Hepatocyte (in vitro differentiated cells): ENCODE measurements at regions not wholly inside any gene's neighbourhood (a gene's known extent, or its start where the extent isn't known, plus 50 kb on each side); places are given as distances from the start of the nearest gene placed in this dataset.

Experiments
- DNase-seq: peaks from one replicate; pipeline ENCODE4 v3.0.0-alpha.2; 2016; ENCODE audit warnings: low spot score
- H2AFZ ChIP-seq: fragments of 200-600 bp; sonication (generic); 2 replicates; pipeline ENCODE4 v1.6.0; 2016; ENCODE audit warnings: antibody characterized with exemption, mild to moderate bottlenecking
- H3K27ac ChIP-seq: fragments of 200-600 bp; sonication (generic); 2 replicates; pipeline ENCODE4 v1.5.1; 2016; ENCODE audit warnings: mild to moderate bottlenecking
- H3K27me3 ChIP-seq: fragments of 200-600 bp; sonication (generic); 2 replicates; pipeline ENCODE4 v1.6.1; 2016
- H3K36me3 ChIP-seq: fragments of 200-600 bp; sonication (generic); replicated peaks from 2 replicates; pipeline ENCODE4 v1.5.1; 2016; ENCODE audit warnings: low read depth; ENCODE audit not compliant: insufficient read depth
- H3K4me1 ChIP-seq: fragments of 200-600 bp; sonication (generic); 2 replicates; pipeline ENCODE4 v1.5.1; 2016; ENCODE audit warnings: mild to moderate bottlenecking, moderate library complexity; ENCODE audit not compliant: insufficient read depth
- H3K4me2 ChIP-seq: fragments of 200-600 bp; sonication (generic); 2 replicates; pipeline ENCODE4 v1.6.0; 2016
- H3K4me3 ChIP-seq: fragments of 200-600 bp; sonication (generic); 2 replicates; pipeline ENCODE4 v1.5.1; 2016; ENCODE audit warnings: mild to moderate bottlenecking
- H3K79me2 ChIP-seq: fragments of 200-600 bp; sonication (generic); 2 replicates; pipeline ENCODE4 v1.6.0; 2017; ENCODE audit warnings: mild to moderate bottlenecking
- H3K9me2 ChIP-seq: fragments of 200-600 bp; sonication (generic); replicated peaks from 2 replicates; pipeline ENCODE4 v1.6.0; 2017; ENCODE audit warnings: mild to moderate bottlenecking; ENCODE audit not compliant: insufficient read depth
- H3K9me3 ChIP-seq: fragments of 200-600 bp; sonication (generic); 2 replicates; pipeline ENCODE4 v1.5.1; 2016; ENCODE audit warnings: low read depth, mild to moderate bottlenecking
- H4K20me1 ChIP-seq: fragments of 200-600 bp; sonication (generic); 2 replicates; pipeline ENCODE4 v1.6.0; 2016; ENCODE audit warnings: mild to moderate bottlenecking; ENCODE audit not compliant: insufficient read depth, poor library complexity, severe bottlenecking
- EZH2 ChIP-seq: fragments of 200-600 bp; sonication (generic); IDR thresholded peaks from 2 replicates; pipeline ENCODE4 v1.6.1; 2016; ENCODE audit warnings: antibody characterized with exemption, mild to moderate bottlenecking, borderline replicate concordance
- EZH2phosphoT487 ChIP-seq: fragments of 200-600 bp; sonication (generic); IDR thresholded peaks from one replicate; pipeline ENCODE4 v1.6.1; 2018; ENCODE audit warnings: antibody characterized with exemption, mild to moderate bottlenecking, low read depth, moderate library complexity; ENCODE audit not compliant: unreplicated experiment, severe bottlenecking
- WGBS: methylation state at CpG from one replicate; pipeline ENCODE4 v1.1.6; 2016; ENCODE audit warnings: low lambda C conversion rate; ENCODE audit errors: missing lambda C conversion rate; 5-methylcytosine and 5-hydroxymethylcytosine counted together
- TF ChIP-seq, protein P1 (sequence below): fragments of 200-600 bp; sonication (generic); IDR thresholded peaks from 2 replicates; pipeline ENCODE4 v1.5.1; 2016; ENCODE audit warnings: antibody characterized with exemption, mild to moderate bottlenecking; ENCODE audit not compliant: poor library complexity

DNA sequence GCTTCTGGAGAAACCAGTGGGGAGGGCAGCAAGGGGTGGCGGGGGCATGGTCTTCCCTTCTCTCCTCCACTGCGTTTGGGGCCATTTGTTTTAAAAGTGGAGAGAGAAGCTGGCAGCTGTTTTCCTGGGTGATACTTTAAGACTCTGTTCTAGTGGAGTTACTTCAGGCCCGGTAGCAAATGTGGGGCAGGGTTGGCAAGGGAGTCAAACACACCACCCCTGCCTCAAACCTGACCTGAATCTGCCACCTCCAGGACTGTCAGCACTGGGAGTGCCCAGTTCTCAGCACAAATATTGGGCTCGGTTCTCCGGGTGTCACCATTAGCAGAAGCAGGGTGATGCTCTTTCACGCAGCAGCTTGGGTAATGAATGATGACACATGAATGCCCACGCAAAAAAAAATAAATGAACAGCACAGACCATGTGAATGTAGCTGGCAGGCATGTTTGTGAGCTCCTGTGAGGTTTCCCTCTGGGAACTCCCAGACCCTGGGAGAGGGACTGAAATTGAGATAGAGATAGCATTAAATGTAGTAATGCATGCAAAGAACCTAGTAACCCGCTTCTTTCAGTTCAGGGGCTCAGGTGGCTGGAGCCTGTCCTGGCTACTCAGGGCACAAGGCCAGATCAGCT lies 424.0 kb downstream of the MCTP2 start:
- Histone ChIP-seq H4K20me1 (no peaks in the 10 kb centered on the region), H3K9me2 (no peaks in the 10 kb centered on the region), H3K4me2 (no peak overlapping the region), H3K36me3 (no peaks in the 10 kb centered on the region), H3K27me3 (no peaks in the 10 kb centered on the region), H3K27ac (no peak overlapping the region), H3K4me1 (no peaks in the 10 kb centered on the region), H3K79me2 (no peaks in the 10 kb centered on the region), H3K4me3 (no peak overlapping the region), H3K9me3 (no peaks in the 10 kb centered on the region), H2AFZ (no peak overlapping the region)
- 100% methylated on average over 8 of the region's 8 CpGs for WGBS
- DNase-seq = no peak
- no peak for TF ChIP-seq EZH2phosphoT487
- TF ChIP-seq, protein P1, sequence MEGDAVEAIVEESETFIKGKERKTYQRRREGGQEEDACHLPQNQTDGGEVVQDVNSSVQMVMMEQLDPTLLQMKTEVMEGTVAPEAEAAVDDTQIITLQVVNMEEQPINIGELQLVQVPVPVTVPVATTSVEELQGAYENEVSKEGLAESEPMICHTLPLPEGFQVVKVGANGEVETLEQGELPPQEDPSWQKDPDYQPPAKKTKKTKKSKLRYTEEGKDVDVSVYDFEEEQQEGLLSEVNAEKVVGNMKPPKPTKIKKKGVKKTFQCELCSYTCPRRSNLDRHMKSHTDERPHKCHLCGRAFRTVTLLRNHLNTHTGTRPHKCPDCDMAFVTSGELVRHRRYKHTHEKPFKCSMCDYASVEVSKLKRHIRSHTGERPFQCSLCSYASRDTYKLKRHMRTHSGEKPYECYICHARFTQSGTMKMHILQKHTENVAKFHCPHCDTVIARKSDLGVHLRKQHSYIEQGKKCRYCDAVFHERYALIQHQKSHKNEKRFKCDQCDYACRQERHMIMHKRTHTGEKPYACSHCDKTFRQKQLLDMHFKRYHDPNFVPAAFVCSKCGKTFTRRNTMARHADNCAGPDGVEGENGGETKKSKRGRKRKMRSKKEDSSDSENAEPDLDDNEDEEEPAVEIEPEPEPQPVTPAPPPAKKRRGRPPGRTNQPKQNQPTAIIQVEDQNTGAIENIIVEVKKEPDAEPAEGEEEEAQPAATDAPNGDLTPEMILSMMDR = no peak
- TF ChIP-seq EZH2 = no peak

DNA sequence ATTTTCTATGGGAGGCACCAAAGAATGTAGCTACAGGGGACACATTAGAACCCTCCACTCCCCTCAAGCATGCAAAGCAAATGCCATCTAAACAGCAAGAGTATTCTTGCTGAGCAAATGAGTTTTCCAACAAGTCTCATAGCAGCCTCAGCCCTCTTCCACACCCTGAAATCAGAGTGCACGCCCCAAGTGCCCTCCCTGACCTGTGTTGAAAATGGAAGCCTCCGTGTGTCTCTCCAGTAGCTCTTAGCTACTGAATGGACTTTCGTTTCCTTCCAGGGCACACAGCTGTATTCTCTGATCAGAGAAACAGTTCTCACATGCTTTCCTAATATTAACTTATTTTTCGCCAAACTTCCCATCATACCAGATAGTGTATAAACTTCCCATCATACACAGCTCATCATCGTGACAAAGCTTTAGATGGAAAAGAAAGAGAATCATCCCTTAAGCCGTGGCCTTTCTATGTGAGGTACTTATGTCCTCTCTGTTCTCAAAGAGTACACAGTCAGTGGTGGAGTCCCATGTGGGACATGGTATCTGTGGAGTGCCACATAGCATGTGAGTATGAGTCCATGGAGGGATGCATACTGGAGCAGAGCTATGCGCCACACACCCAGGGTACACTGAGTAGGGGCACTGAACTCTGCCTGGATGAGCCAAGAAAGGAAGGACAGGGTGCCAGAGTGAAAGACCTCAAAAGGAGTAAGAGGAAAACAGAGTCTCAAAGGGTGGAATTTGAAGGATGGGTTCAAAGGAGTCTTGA lies 434.5 kb downstream of the MCTP2 start:
- no peaks in the 10 kb centered on the region for H3K27me3 ChIP-seq
- TF ChIP-seq EZH2 (no peak), EZH2phosphoT487 (no peak)
- TF ChIP-seq, protein P1 = no peak
- no peaks in the 10 kb centered on the region for H3K79me2 ChIP-seq
- no peak overlapping the region for H2AFZ ChIP-seq
- H3K4me3 ChIP-seq = no peak overlapping the region
- 86% methylated on average over 7 of the region's 7 CpGs for WGBS
- H3K36me3 ChIP-seq = no peaks in the 10 kb centered on the region
- no peak overlapping the region for H3K27ac ChIP-seq
- no peak for DNase-seq
- H3K4me1 ChIP-seq = no peaks in the 10 kb centered on the region
- H4K20me1 ChIP-seq = no peaks in the 10 kb centered on the region
- H3K9me2 ChIP-seq = no peaks in the 10 kb centered on the region
- no peaks in the 10 kb centered on the region for H3K9me3 ChIP-seq
- H3K4me2 ChIP-seq = no peak overlapping the region

DNA sequence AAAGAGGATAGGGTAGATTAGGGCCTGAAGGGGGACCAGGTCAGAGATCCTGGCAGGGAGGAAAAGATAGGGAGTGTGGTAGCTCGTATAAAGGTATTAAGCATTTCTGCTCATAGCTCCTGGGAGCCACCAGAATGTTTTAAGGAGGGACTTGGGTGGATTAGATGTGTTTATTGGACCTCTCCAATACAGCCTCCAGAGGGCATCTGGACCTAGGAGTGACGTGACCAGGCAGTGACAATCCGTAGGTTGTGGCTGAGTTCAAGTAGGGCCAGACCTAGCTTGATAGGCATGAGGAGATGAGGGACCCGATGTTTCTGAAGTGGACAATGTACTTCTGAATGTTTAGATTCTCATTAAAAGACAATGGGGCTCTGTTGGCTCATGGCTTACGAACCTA lies 435.2 kb downstream of the MCTP2 start:
- Histone ChIP-seq H3K36me3 (no peaks in the 10 kb centered on the region), H3K4me3 (no peak overlapping the region), H3K9me3 (no peaks in the 10 kb centered on the region), H3K9me2 (no peaks in the 10 kb centered on the region), H3K79me2 (no peaks in the 10 kb centered on the region), H2AFZ (no peak overlapping the region), H3K27me3 (no peaks in the 10 kb centered on the region), H3K27ac (no peak overlapping the region), H3K4me2 (no peak overlapping the region), H3K4me1 (no peaks in the 10 kb centered on the region), H4K20me1 (no peaks in the 10 kb centered on the region)
- DNase-seq = no peak
- 77% methylated on average over 5 of the region's 5 CpGs for WGBS
- no peak for TF ChIP-seq EZH2
- TF ChIP-seq EZH2phosphoT487 = no peak
- TF ChIP-seq, protein P1 = no peak
